ENCODE measurements at regions not wholly inside any gene's neighbourhood (a gene's known extent, or its start where the extent isn't known, plus 50 kb on each side); places are given as distances from the start of the nearest gene placed in this dataset.
A peak's percentile ranks its signal among the peaks of the same experiment; 100 is the strongest.

GRCh38 chr2:22998359-22998758, 386.6 kb upstream of the KLHL29 start:
- intact Hi-C loops (cut with micrococcal nuclease) (no loop called here), dilution Hi-C loops (cut with HindIII; ENCODE audit: low sequenced_read_pairs, unreplicated experiment) (no loop called here), in situ Hi-C loops (cut with MboI; ENCODE audit: low sequenced_read_pairs) (no loop called here)
- no peaks in the 10 kb centered on the region for H3K79me1 ChIP-seq (ENCODE audit: low read depth in 1 of 2, low read length in 2 of 2)
- DNase-seq (no peak), ATAC-seq (ENCODE audit: low read depth) (no peak)
- ChIA-PET CTCF (no interaction called here), POLR2A (ENCODE audit: unreplicated experiment) (no interaction called here)
- no peak overlapping the region for H3K27ac ChIP-seq (ENCODE audit: insufficient read depth, low read length)
- no peak overlapping the region for H2AFZ ChIP-seq (replicated peaks; ENCODE audit: low read length, poor library complexity)
- no peak overlapping the region for H3K23ac ChIP-seq (ENCODE audit: low read depth, low read length)
- no peak overlapping the region for H4K5ac ChIP-seq (ENCODE audit: low read depth, low read length)
- H3K18ac ChIP-seq (ENCODE audit: low read depth, low read length), result no peak overlapping the region
- WGBS, 2 experiments (ENCODE audit: extremely low coverage in 2 of 2, insufficient read length in 1 of 2), result no CpG with 5 or more reads among the region's 3 CpGs
- no peak overlapping the region for H3K14ac ChIP-seq (replicated peaks; ENCODE audit: low read depth, low read length)
- H3K56ac ChIP-seq (ENCODE audit: extremely low read depth, insufficient read depth, low read length), result no peak overlapping the region
- H3K9me3 ChIP-seq (ENCODE audit: control insufficient read depth, insufficient read depth, low read length), result peaks cover 14% of the 10 kb centered on the region
- H3K4me2 ChIP-seq (ENCODE audit: low read depth, low read length), result no peak overlapping the region
- TF ChIP-seq RAD21 (IDR thresholded peaks at IDR 0.05; ENCODE audit: low read length) (no peak), BHLHE40 (IDR thresholded peaks at IDR 0.05; ENCODE audit: low read depth, low read length) (no peak), SMC3 (IDR thresholded peaks at IDR 0.05; ENCODE audit: low read depth, low read length) (no peak), CEBPB (IDR thresholded peaks at IDR 0.05; ENCODE audit: low read depth, low read length) (peak; percentile 66)
- no TSS peak for BruUV-seq (replicated peaks)
- no peak overlapping the region for H2BK20ac ChIP-seq (ENCODE audit: low read depth, low read length)
- no peak overlapping the region for H2BK120ac ChIP-seq (ENCODE audit: low read depth, low read length)
- no peak overlapping the region for H2BK5ac ChIP-seq (ENCODE audit: low read depth, low read length, poor library complexity, severe bottlenecking)
- H3K9ac ChIP-seq (ENCODE audit: low read depth, low read length), result no peak overlapping the region
- no peaks in the 10 kb centered on the region for H4K20me1 ChIP-seq (ENCODE audit: insufficient read depth, low read length)
- H2AK5ac ChIP-seq (ENCODE audit: low read depth, low read length), result no peak overlapping the region
- no peaks in the 10 kb centered on the region for H3K36me3 ChIP-seq (ENCODE audit: control insufficient read depth, insufficient read depth, low read length)
- H3K4me3 ChIP-seq (ENCODE audit: insufficient read depth, low read depth, low read length), result no peak overlapping the region
- no peaks in the 10 kb centered on the region for H3K4me1 ChIP-seq (ENCODE audit: control insufficient read depth, insufficient read depth, low read length)
- no peaks in the 10 kb centered on the region for H3K9me1 ChIP-seq (ENCODE audit: insufficient read depth, low read length)
- H4K91ac ChIP-seq (ENCODE audit: insufficient read depth, low read depth, low read length), result no peak overlapping the region
- no peaks in the 10 kb centered on the region for H3K27me3 ChIP-seq (ENCODE audit: control insufficient read depth, insufficient read depth, low read length)
- H2AK9ac ChIP-seq (replicated peaks; ENCODE audit: low read depth, low read length, poor library complexity), result no peak overlapping the region
- no peak overlapping the region for H4K8ac ChIP-seq (ENCODE audit: low read depth in 2 of 2, low read length in 2 of 2)
- H3K4ac ChIP-seq (ENCODE audit: low read depth, low read length), result no peak overlapping the region
- H2BK15ac ChIP-seq (ENCODE audit: low read depth, low read length), result no peak overlapping the region

All from IMR-90 (cell line).